ENCODE measurements at regions not wholly inside any gene's neighbourhood (a gene's known extent, or its start where the extent isn't known, plus 50 kb on each side); places are given as distances from the start of the nearest gene placed in this dataset.

DNA sequence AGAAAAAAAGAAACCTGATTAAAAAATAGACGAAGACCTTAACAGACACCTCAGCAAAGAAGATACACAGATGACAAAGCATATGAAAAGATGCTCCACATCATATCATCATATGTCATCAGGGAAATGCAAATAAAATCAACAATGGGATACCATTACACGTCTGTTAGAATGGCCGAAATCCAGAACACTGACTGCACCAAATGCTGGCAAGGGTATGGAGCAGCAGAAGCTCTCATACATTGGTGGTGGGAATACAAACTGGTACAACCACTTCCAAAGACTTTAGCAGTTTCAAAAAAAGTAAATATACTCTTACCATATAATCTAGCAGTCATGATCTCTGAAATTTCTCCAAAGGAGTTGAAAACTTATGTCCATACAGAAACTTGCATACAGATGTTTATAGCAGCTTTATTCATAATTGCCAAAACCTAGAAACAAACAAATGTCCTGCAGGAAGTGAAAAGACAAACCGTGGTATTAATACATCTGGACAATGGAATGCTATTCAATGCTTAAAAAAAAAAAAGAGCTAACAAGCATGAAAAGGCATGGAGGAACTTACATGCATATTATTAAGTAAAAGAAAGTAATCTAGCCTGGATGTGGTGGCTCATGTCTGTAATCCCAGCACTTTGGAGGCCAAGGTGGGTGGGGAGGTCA, 107.4 kb downstream of the HES1 start:
- no peak for TF ChIP-seq Cebpa-rat (IDR thresholded peaks at IDR 0.05)
- no peak overlapping the region for H3K4me3 ChIP-seq
- no peaks in the 10 kb centered on the region for H3K36me3 ChIP-seq
- no peaks in the 10 kb centered on the region for H4K20me1 ChIP-seq
- H3K27ac ChIP-seq, result no peak overlapping the region
- peaks cover 0 to 4% (median 2%) of the 10 kb centered on the region in 11 experiments; a peak in 7 of 22 replicates for H3K27me3 ChIP-seq
- no peak overlapping the region for H3K9ac ChIP-seq
- H3K9me3 ChIP-seq (replicated peaks in 1 of 11), result no peaks in the 10 kb centered on the region
- H3K4me1 ChIP-seq, result peaks cover 0 to 30% (median 23%) of the 10 kb centered on the region in 10 experiments; a peak in 16 of 20 replicates
- no peak overlapping the region for H3K4me2 ChIP-seq

DNA sequence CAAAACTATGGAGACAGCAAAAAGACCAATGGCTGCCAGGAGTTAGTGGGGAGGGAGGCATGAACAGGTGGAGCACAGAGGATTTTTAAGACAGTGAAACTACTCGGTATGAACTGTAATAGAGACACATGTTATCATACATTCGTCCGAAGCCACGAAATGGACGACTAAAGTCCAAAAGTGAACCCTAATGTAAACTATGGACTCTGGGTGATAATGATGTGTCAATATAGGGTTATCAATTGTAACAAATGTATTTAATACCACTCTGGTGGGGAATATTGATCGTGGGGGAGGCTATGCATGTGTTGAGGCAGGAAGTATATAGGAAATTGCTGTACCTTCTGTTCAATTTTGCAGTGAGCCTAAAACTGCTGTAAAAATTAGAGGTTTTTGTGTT, 107.0 kb downstream of the CPN2 start:
- Histone ChIP-seq H3K27me3 (peaks cover 5 to 13% (median 9%) of the 10 kb centered on the region in 11 experiments; a peak in 20 of 22 replicates), H3K4me3 (no peak overlapping the region), H3K9ac (no peak overlapping the region), H3K4me2 (no peak overlapping the region), H3K4me1 (peaks cover 2 to 39% (median 27%) of the 10 kb centered on the region in 10 experiments; a peak in 17 of 20 replicates), H3K36me3 (no peaks in the 10 kb centered on the region), H3K27ac (no peak overlapping the region), H3K9me3 (replicated peaks in 1 of 11) (no peaks in the 10 kb centered on the region), H4K20me1 (no peaks in the 10 kb centered on the region)
- TF ChIP-seq Cebpa-rat (IDR thresholded peaks at IDR 0.05), result no peak

DNA sequence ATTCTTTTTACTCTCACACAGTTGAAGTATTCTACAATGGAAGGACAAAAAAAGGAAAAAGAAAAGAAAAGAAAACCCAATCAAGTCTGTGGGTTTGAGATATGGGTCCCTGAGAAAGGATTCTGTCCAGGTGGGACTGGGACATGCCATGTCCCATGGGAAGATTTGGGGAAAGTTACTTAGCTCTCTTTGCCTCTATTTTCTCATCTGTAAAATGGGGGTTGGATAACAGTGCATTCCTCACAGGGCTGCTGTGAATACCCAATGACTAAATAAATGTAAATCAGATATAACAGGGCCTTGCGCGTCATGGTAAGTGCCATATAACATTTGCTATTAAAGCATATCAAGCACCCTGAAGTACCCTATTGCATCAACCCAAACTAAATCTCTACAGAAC, 105.7 kb downstream of the CPN2 start:
- Histone ChIP-seq H3K36me3 (no peaks in the 10 kb centered on the region), H3K27me3 (peaks cover 17 to 25% (median 22%) of the 10 kb centered on the region in 11 experiments; a peak in 21 of 22 replicates), H3K4me1 (peaks cover 15 to 52% (median 39%) of the 10 kb centered on the region in 10 experiments), H4K20me1 (no peaks in the 10 kb centered on the region), H3K4me2 (peak overlapping the region in 7 of 11 experiments; percentile 47 to 81 (median 72); a peak in 15 of 22 replicates), H3K27ac (peak overlapping the region in 6 of 11 experiments; percentile 32 to 55 (median 47); a peak in 8 of 22 replicates), H3K9me3 (replicated peaks in 1 of 11) (no peaks in the 10 kb centered on the region), H3K9ac (no peak overlapping the region), H3K4me3 (no peak overlapping the region)
- no peak for TF ChIP-seq Cebpa-rat (IDR thresholded peaks at IDR 0.05)

DNA sequence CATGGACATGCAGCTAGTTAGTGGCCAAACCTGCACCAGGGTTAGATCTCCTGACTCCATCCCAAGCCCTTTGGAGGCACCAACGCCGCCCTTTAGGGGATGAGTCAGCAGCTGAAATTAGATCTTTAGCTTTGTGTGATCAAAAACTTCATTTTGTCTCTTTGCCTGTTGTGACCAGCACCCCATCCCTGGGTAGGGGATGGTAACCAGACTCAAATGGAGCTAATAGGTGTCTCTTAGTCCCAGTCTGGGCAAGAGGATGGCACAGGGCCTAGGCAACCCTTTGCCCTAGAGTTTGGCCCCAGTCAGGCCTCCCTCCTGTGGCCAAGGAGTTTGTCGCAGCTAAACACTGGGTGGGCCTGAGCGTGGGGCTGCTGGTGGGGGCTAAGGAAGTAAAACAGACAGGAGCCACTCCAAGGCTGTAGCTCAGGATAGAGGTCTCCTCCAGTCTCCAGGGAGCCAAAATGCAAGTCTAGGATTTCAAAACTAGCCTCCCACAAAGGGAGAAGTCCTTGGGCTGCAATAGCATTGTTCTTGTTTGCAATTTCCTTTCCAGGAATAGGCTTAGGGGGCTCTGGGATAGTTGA, 105.1 kb downstream of the CPN2 start:
- peak overlapping the region in 1 of 11 experiments; percentile 15; a peak in 1 of 22 replicates for H3K9ac ChIP-seq
- H3K4me1 ChIP-seq, result peaks cover 21 to 58% (median 44%) of the 10 kb centered on the region in 10 experiments
- H4K20me1 ChIP-seq, result no peaks in the 10 kb centered on the region
- H3K4me2 ChIP-seq, result peak overlapping the region in 9 of 11 experiments; percentile 47 to 81 (median 70); a peak in 18 of 22 replicates
- no peaks in the 10 kb centered on the region for H3K36me3 ChIP-seq
- no peaks in the 10 kb centered on the region for H3K9me3 ChIP-seq (replicated peaks in 1 of 11)
- H3K4me3 ChIP-seq, result no peak overlapping the region
- 0 out of 22 replicates have a peak, but pooled peaks of 2 of the 11 experiments have one; percentile 22 to 41 for TF ChIP-seq Cebpa-rat (IDR thresholded peaks at IDR 0.05)
- peaks cover 17 to 30% (median 25%) of the 10 kb centered on the region in 11 experiments; a peak in 21 of 22 replicates for H3K27me3 ChIP-seq
- peak overlapping the region in 7 of 11 experiments; percentile 21 to 55 (median 46); a peak in 13 of 22 replicates for H3K27ac ChIP-seq

DNA sequence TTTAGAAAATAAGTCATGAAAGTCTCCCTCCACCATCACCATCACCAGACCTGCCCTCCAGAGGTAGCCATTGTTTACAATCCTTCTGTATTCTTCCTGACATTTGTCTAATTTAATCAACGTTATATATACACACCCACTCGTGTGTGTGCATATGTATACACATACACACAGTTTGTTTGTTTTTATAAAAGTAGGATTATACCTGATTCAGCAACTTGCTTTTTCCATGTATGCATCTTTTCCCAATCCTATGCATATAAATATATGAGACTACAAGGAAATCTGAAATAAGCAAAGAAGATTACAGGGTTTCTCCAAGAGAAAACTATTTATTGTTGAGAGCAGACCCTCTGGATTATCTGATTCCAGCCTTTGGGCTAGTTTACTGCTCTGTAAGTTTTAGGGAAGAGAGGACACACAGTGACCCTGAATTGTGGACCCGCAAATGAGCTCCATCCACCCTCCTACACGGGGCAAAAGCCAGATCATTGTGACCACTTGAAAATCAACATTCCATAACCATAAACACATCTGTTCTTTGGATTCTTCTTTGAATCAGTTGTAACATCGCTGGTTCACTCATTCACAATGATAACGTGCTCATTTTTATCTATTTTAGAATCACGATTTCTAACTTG, 104.3 kb downstream of the CPN2 start:
- Histone ChIP-seq H3K36me3 (no peaks in the 10 kb centered on the region), H3K9ac (no peak overlapping the region), H3K9me3 (replicated peaks in 1 of 11) (no peaks in the 10 kb centered on the region), H3K4me1 (peaks cover 26 to 65% (median 49%) of the 10 kb centered on the region in 10 experiments), H3K27ac (peak overlapping the region in 5 of 11 experiments; percentile 0 to 55 (median 38); a peak in 6 of 22 replicates), H3K4me3 (no peak overlapping the region), H4K20me1 (no peaks in the 10 kb centered on the region), H3K27me3 (peaks cover 17 to 34% (median 29%) of the 10 kb centered on the region in 11 experiments; a peak in 21 of 22 replicates), H3K4me2 (peak overlapping the region in 9 of 11 experiments; percentile 48 to 81 (median 70); a peak in 15 of 22 replicates)
- TF ChIP-seq Cebpa-rat (IDR thresholded peaks at IDR 0.05), result no peak

DNA sequence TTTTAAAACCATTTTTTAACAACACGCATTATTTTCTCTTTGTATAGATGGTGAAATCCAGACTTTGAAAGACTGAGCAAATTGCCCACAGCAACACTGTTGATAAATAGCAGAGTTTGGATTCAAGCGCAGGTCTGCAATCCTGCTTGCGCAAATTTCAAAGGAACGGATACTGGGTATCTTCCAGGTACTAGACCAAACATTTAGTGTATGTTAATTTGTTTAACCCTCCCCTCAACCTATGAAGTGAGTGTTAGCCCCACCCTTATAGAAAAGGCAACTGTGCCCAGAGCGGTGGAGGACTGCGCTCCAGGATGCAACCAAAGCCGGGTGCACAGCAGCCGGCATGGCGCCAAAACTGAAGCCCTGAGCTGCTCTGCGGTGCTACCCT, 103.8 kb downstream of the CPN2 start:
- Histone ChIP-seq H3K4me3 (no peak overlapping the region), H3K4me1 (peaks cover 26 to 70% (median 50%) of the 10 kb centered on the region in 10 experiments)

DNA sequence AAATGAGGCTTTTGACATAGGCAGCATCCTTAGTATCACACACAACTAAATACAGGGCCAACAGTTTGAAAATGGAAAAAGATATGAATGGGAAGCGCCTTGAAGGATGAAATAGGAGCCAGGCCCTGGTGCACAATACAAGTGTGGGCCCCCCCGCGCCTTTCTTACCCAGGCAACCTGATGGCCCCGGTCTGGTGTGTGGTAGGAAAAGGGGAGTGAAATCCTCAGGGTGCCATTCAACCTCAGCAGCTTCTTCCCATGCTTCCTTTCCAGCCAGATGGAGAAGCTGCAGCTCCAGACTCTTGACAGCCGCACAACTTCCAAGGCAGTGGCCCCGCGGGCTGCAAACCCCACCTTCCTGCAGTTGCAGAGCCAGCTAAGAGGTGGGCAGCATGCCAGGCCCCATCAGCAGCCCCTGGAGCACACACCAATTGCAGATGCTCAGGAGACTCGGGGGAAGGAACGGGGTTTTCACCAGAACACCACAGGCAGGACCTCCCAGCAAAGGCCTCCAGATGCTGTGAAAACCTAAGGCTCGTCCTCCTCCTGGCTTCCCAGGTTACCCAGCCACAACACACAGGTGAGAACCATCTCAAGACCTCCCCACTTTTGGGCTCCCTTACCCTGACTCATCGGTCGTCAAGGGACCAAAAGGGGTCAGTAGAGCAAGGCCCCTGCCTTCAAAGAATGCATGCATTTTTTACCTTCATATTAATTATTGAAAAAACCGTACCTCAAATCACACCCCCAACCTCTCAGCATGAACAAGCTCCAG, 101.6 kb downstream of the CPN2 start:
- H3K4me1 ChIP-seq, result peaks cover 26 to 92% (median 61%) of the 10 kb centered on the region in 10 experiments

More for the DNA sequence above, 103.8 kb downstream of the CPN2 start:
- no peaks in the 10 kb centered on the region for H3K36me3 ChIP-seq
- no peak overlapping the region for H3K9ac ChIP-seq
- TF ChIP-seq Cebpa-rat (IDR thresholded peaks at IDR 0.05), result no peak
- H3K9me3 ChIP-seq (replicated peaks in 1 of 11), result no peaks in the 10 kb centered on the region
- peaks cover 17 to 34% (median 29%) of the 10 kb centered on the region in 11 experiments; a peak in 21 of 22 replicates for H3K27me3 ChIP-seq
- H3K4me2 ChIP-seq, result peak overlapping the region in 7 of 11 experiments; percentile 54 to 81 (median 70); a peak in 11 of 22 replicates
- peak overlapping the region in 1 of 11 experiments; percentile 5; a peak in 2 of 22 replicates for H3K27ac ChIP-seq
- H4K20me1 ChIP-seq, result no peaks in the 10 kb centered on the region

More for the DNA sequence above, 101.6 kb downstream of the CPN2 start:
- Histone ChIP-seq H3K27me3 (peaks cover 17 to 34% (median 29%) of the 10 kb centered on the region in 11 experiments; a peak in 21 of 22 replicates), H4K20me1 (no peaks in the 10 kb centered on the region), H3K4me3 (no peak overlapping the region), H3K4me2 (peak overlapping the region; percentile 20 to 74 (median 55); a peak in 20 of 22 replicates), H3K27ac (no peak overlapping the region), H3K36me3 (no peaks in the 10 kb centered on the region), H3K9me3 (replicated peaks in 1 of 11) (no peaks in the 10 kb centered on the region), H3K9ac (no peak overlapping the region)
- no peak for TF ChIP-seq Cebpa-rat (IDR thresholded peaks at IDR 0.05)
